ENCODE measurements at regions not wholly inside any gene's neighbourhood (a gene's known extent, or its start where the extent isn't known, plus 50 kb on each side); places are given as distances from the start of the nearest gene placed in this dataset.

- no peak for TF ChIP-seq POLR2A (IDR thresholded peaks at IDR 0.05)
- no peak for TF ChIP-seq CTCF (IDR thresholded peaks at IDR 0.05)
Observed at GRCh38 chr2:128510701-128511397, 192.2 kb upstream of the HS6ST1 start.
